Activated effector memory CD4-positive, alpha-beta T cell treated with Interleukin-2 at 50 U/mL for 16 hours (primary cell): ENCODE measurements at regions not wholly inside any gene's neighbourhood (a gene's known extent, or its start where the extent isn't known, plus 50 kb on each side); places are given as distances from the start of the nearest gene placed in this dataset.
"Not testable (repeated sequence)": the region's sequence is repeated elsewhere in the genome, so short reads cannot be mapped to it uniquely, and the experiment has no call there.

ENCODE experiments used
- DNase-seq: peaks from one replicate; pipeline ENCODE4 v3.0.0-alpha.2; 2020

GRCh38 chr15:30845536-30845935 is 58.2 kb upstream of the FAN1 start:
- DNase-seq: not testable (repeated sequence)
